Skin of body (tissue), 1 donor: ENCODE measurements at regions not wholly inside any gene's neighbourhood (a gene's known extent, or its start where the extent isn't known, plus 50 kb on each side); places are given as distances from the start of the nearest gene placed in this dataset.

Source experiments
- DNase-seq: peaks from one replicate; lab custom pipeline; 2025; lab: John Stamatoyannopoulos, UW

- no peak for DNase-seq
Observed at GRCh38 chr5:143664623-143665022, 147.3 kb upstream of the HMHB1 start.

DNA sequence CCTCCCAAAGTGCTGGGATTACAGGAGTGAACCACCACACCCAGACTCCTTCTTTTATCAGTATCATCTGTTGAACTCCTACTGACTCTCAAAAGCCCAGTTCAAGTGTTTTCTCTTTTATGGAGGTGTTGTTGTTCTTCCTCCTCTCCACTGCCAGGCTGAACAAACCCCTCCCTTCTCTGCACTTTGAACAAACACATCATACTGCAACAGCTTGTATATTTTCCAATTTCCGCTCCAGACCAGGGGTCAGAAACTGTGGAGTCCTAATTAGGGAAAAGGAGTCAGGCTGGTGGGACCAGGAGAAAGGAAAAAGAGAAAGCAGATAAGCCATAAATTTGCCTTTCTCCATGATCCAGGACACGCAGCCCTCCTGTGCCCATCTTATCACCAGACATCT lies 148.1 kb upstream of the HMHB1 start:
- no peak for DNase-seq

- DNase-seq, result no peak
Observed at GRCh38 chr5:143662020-143662419, 149.9 kb upstream of the HMHB1 start.

GRCh38 chr5:143660625-143661024 lies 151.3 kb upstream of the HMHB1 start:
- no peak for DNase-seq

GRCh38 chr5:143659599-143660238 lies 152.2 kb upstream of the HMHB1 start:
- no peak for DNase-seq

DNA sequence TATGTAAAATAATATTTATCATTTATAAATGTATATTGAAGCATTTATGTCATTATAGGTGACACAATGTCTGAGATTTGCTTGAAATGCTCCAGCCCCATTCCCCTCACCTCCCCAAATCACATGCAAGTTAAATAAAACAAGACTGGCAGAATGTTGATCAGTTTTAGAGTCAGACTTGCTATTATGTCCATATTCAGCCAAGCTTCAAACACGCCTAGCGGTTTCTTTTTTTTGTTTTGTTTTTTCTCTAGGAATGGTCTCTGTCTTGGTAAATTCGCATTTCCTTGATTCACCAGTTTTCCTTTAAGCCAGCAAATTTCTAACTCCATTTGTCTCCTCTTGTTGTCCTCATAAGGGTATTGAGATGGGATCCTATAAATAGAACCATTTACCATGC lies 153.0 kb upstream of the HMHB1 start:
- no peak for DNase-seq

- peak; percentile 85 for DNase-seq
Observed at GRCh38 chr5:143657647-143658285, 154.2 kb upstream of the HMHB1 start.

DNA sequence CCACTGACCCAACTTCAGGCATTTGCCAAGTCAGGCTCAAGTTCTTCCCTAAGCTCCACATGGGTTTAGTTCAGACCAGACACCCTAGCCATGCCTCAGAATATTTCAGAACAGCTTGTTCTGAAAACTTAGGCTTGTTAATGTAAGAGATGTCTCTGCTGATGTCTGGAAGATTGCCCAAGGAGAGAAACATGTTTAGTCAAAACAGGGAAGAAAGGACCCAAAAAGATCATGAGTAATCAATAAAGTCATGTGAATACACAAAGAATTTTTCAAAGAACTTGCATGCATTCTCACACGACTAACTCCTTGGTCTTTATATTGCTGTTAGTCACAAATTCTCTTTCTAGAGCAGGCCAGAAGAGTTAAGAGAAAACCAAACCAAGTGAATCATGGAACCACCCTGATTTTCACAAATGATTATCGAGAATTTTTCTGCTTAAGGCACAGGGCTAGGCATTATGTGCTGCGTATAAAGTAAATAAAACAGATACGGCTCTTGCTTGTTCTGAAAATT lies 158.1 kb upstream of the HMHB1 start:
- DNase-seq, result no peak

GRCh38 chr5:143653256-143653655 lies 158.7 kb upstream of the HMHB1 start:
- DNase-seq, result no peak

DNA sequence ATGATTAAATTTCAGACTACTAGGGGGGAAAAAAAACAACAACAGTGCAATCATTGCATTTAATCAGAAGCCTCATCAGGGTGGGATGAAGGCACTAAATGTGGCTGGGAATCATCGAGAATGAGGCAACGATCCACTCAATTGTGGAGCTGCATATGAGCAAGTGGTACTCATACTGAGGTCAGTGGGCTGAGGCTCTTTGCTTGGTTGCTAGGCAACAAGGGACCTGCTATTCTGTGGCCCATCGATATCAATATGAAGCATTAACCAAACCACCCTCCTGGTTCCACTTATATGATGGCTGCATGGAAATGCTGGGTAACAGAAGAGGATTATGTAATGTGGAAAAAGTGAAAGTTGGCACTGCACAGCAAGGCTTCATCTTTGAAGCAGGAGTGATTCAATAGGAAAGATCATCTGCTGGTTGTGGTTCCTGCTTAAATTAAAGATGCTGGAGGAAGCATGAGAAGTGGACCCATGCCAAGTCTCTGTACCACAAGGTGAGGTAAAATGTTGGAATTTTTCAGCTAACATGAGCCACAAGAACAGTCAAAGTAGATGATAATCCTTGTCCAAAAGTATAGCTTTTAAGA lies 159.8 kb upstream of the HMHB1 start:
- DNase-seq, result peak; percentile 20

DNA sequence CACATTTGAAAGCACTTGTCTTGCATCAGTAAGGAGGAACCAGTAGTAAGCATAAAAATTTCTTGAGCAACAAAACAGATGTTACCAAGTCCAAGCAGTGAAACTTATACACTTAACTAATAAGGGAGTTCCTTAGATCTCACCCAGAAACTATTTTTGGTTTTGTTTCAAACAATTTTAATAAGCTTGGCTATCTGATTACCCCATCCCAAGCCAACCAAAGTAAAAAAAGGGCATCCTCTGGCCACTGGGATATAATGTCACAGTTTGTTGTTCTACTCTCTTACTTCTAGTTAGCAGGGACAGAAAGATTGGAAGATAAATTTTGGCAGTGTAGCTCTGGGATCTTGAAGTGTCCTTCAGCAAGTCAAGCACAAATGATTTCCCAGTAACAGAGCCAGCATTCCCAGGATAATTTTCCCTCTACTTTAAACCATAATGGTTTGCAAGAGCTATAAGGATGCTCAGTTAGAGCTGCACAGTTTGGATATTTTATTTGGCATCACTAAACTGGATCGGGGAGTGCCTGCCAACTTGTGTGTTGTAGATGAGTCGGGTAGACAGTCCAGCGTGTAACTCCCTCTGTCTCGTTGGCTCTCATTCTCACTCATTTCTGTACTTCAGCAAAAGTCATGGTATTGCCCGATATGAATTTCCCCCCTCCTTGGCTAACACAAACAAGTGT lies 161.9 kb upstream of the HMHB1 start:
- peak; percentile 42 for DNase-seq

DNA sequence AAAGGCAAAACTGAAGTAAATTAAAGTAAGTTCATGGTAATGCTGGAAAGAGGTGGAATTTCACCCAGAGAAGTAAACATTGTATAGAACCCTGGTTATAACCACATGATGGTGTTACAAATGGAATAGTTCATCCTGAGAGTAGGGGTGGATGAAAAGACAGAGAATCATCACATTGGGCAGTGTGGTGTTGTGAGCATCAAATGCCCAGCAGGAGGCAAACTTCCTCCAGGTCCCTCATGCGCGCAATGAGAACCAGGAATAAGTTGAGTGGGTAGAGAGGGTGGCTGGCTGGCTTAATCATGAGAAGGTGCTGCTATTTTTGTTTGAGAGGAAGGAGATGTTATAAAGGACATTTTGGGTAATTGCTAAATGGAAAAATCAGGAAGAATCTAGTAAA lies 163.3 kb upstream of the HMHB1 start:
- no peak for DNase-seq

- DNase-seq, result no peak
Observed at GRCh38 chr5:143646961-143647360, 165.0 kb upstream of the HMHB1 start.

- DNase-seq, result no peak
Observed at GRCh38 chr5:143645356-143645755, 166.6 kb upstream of the HMHB1 start.

- no peak for DNase-seq
Observed at GRCh38 chr5:143644727-143645126, 167.2 kb upstream of the HMHB1 start.

DNA sequence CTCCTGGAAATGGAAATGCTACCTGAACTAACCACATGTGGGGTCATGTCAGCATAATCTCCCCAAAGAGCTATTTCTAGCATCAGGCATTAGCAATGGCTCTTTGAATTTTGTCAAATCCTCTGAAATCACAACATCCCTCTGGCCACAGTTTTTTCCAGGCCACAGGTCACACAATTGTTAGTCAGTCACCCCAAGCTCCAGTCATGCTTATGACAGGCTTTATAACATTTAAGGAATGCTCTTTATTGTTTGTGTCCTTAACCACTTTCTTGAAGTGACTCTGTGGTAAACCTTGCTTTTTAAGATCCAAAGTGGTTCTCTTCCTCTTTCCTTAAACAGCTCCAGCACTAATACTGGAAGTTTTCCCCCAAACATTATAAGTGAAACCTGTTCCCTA lies 169.2 kb upstream of the HMHB1 start:
- DNase-seq, result no peak

- peak; percentile 53 for DNase-seq
Observed at GRCh38 chr5:143641549-143642355, 170.2 kb upstream of the HMHB1 start.

DNA sequence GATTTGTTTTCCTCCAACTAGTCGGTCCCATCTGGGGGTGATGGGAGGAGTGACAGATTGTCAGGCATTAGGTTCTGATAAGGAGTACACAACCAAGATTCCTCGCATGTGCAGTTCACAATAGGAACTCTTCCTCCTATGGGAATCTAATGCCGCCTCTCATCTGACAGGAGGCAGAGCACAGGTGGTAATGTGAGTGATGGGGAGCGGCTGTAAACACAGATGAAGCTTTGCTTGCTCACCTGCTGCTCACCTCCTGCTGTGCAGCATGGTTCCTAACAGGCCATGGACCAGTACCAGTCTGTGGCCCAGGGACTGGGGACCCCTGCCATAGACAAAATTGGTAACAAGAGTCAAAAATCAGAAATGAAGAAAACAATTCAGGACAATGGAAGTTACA lies 173.3 kb upstream of the HMHB1 start:
- DNase-seq, result no peak

GRCh38 chr5:143636931-143637528 lies 174.9 kb upstream of the HMHB1 start:
- peak; percentile 50 for DNase-seq

DNA sequence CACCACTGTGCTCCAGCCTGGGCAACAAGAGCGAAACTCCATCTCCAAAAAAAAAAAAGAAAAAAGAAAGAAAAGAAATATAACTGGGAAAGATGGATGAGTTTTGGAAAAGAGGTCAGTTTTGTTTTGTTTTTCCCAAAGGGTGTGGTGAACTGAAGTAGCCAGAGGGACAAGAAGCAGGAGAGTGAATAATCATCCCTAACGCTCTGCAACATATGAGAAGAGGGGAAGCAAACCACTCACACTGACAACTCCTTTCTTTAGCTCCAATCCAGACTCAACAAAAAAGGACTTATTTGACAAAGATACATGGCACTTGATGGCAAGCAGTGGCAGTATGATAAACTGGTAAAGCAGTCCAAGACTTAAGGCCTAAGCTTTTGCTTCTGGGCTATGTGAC lies 176.1 kb upstream of the HMHB1 start:
- DNase-seq, result no peak

DNA sequence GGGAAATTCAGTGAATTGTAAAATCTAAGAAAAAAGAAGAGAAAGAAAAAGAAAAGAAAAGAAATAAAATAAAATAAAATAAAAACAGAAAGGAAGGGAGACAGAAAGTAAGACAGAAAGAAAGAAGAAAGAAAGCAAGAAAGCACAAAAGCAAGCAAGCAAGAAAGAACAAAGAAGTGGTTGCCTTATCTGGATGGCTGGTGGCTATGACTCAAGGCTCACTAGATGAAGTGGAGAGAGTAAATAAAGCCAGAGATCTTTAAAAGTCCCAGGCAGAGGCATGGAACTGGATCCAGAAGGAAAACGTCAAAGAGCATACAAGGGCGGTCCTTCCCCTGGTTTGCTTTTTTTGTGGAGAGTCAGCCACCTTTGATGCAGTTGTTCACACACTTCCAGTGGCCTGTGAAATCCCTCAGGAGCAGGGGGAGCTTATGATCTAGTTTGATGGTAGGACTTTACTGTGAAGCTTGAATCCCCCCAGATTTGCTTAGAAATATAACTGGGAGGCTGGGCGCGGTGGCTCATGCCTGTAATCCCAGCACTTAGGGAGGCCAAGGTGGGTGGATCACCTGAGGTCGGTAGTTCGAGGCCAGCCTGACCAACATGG lies 176.7 kb upstream of the HMHB1 start:
- DNase-seq, result no peak
